ENCODE measurements at regions not wholly inside any gene's neighbourhood (a gene's known extent, or its start where the extent isn't known, plus 50 kb on each side); places are given as distances from the start of the nearest gene placed in this dataset.

GRCh38 chr2:80815259-80815658, 510.7 kb upstream of the LRRTM1 start:
- TF ChIP-seq GATA2 (IDR thresholded peaks at IDR 0.05; ENCODE audit: low read depth, low read length) (no peak), GATA3 (IDR thresholded peaks at IDR 0.05; ENCODE audit: low read depth, low read length) (no peak)

Data from SH-SY5Y (cell line).